ENCODE measurements at regions not wholly inside any gene's neighbourhood (a gene's known extent, or its start where the extent isn't known, plus 50 kb on each side); places are given as distances from the start of the nearest gene placed in this dataset.

DNA sequence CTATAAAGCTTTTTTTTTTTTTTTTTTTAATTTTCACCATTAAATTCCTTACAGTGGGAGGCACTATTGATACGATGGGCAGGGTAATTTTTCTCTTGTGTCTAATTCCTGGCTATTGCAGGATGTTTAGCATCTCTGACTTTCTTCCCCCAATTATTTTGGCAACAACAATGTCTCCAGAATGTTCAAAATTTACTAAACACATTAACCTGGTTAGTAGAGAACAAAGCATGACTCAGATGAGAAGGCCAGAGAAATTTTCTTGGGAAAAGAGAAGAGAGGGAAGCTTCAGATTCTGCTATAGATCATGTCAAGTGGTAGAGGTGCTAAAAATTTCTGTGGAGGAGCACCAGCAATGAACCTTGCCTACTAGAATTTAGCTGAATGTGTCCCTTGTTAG is 171.5 kb upstream of the PRICKLE1 start:
- no peak for DNase-seq (ENCODE audit: low spot score)

DNA sequence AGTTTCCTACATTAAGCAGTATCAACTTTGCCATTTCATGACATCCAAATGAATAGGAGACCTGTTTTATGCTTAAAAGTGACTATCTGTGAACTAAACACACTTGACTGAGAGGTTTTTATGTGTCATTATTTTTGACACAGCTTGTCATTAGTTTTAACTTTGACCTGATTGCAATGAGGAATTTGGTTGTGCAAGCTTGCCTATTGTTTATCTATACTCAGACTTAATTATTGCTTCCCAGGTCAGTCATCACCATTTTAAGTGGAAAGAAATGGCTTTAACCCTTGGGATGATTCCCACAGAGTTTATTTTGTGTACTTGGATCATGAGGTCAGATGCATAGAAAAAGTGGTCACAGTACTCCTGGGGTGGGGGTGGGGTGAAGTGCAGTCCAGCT is 171.0 kb upstream of the PRICKLE1 start:
- DNase-seq (ENCODE audit: low spot score), result no peak

DNA sequence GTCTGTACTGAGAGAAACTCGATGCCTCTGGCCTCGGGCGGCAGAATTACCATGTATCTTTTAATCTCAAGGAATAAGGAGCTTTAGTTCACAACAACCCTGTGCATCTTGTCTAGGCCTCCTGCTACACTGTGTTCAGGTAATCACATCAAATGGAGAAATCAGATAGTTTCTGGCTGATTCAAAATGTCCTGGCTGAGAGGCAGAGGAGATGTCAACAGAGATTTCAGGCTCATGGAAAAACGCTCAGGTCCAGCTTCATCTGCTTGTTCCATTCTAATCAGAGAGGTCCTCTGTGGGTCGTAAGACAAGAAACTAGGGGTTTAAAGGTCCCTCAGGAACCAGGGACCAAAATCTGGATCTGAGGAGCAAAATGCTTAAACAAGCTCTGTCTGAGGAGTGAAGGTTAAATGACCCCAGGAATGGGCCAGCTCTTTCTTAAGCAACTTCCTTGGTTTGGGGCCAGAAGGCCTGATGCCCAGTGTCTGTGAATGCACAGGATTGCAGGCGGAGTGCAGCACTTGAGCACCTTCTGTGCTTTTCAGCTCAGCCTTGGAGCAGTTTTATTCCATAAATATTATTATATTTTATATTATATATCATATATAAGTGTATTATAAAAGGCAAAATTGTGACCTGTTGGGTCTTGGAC is 170.2 kb upstream of the PRICKLE1 start:
- no peak for DNase-seq (ENCODE audit: low spot score)

DNA sequence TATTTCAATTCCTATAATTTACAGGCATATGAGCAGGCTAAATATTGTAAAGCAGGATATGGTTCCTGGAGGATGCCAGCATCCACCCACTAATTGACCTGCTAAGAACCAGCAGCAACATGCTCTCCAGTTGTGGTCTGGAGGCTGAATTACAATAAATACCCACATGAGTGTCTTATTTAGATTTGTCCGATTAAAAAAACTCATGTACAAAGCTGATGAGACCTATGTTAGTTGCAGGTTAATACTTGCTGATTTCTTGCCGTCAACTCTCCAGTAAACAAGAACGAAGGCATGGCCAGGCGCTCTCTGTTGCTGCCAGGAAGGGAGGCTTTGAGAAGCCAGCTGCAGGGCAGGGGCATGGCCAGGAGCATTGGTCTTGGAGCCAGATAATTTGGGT is 169.3 kb upstream of the PRICKLE1 start:
- no peak for DNase-seq (ENCODE audit: low spot score)

DNA sequence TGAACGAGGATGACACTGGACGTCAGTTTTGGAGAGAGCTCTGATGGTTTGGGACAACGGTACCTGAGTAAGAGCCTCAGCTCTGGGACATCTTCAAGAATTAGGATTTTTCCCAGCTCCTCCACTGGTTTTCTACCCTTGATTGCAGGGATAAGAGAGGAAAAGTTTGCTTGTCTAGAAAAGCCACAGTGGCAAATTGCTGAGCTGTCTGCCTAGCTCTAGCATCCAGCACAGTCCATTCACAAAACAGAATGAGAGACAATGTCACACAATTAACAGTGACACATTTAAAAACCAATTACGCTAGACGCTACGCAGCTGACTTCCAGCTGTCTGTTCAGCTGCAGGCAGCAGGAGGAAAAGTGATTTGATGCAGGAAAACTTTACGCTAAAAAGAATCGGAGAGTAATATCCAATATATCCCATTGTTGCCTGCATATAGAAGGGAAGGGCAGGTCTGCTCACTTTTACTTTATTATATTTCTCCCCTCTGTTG is 168.1 kb upstream of the PRICKLE1 start:
- no peak for DNase-seq (ENCODE audit: low spot score)

DNA sequence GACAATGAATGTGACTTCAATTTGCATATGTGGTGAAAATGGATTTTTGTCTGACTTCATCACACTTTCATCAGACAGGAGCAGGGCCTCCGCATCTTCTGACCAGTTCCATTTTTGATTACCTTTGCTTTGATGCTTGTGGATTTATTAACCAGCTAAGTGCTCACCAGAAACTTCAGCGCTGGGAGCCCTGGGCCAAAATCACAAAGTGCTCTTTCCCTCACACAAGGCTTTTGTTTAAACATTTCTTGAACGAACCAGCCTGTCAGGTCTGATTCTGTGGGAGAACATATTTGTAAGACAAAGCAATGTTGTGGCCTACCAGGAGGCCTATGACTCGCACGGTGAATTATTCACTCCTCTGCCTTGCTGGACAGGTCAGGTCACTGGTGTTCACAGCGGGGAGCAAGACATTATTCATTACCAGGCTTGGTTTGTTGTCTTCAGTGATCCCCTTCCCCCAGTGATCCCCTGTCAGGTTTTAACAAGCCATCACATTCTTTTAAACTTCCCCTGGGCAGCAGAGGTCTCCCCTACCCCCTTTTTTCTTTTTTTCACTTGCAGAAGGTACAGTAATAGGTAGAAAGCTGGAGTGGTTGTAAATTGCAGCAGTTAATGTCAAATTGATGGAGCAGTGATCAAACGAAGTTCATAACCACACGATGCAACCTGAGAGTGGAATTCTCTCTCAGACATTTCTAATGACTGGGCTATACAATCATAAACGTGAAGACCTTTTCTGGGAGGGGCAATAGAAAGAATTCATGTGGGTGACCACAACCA is 167.5 kb upstream of the PRICKLE1 start:
- peak; percentile 14 for DNase-seq (ENCODE audit: low spot score)

DNA sequence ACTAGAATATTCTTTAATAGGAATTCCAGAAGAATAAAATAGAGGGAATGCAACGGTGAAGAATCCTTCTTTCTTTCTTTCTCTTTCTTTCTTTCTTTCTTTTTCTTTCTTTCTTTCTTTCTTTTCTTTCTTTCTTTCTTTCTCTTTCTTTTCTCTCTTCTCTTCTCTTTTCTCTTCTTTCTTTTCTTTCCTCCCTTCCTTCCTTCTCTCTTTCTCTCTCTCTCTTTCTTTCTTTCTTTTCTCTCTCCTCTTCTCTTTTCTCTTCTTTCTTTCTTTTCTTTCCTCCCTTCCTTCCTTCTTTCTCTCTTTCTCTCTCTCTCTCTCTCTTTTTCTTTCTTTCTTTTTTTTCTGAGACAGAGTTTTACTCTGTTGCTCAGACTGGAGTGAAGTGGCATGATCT is 160.8 kb upstream of the PRICKLE1 start:
- no peak for DNase-seq (ENCODE audit: low spot score)

DNA sequence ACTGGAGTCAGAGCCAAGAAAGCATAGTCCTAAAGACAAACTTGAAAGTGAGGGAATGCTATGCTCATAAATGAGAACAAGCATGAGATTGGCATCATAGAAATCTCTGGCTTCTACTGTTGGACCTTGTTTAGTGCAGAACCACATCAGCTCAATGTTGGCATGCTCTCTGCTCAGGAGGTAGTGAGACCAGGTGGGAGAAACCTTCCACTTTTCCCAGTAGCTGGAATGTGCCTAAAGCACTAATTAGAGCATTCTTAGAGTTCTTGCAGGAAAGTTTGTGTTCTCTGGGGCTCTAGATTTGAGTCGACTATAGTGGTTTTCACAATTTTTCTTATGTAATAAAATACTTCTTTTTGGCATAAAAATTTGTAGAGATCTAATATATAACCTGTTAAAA is 159.7 kb upstream of the PRICKLE1 start:
- DNase-seq (ENCODE audit: low spot score), result no peak

DNA sequence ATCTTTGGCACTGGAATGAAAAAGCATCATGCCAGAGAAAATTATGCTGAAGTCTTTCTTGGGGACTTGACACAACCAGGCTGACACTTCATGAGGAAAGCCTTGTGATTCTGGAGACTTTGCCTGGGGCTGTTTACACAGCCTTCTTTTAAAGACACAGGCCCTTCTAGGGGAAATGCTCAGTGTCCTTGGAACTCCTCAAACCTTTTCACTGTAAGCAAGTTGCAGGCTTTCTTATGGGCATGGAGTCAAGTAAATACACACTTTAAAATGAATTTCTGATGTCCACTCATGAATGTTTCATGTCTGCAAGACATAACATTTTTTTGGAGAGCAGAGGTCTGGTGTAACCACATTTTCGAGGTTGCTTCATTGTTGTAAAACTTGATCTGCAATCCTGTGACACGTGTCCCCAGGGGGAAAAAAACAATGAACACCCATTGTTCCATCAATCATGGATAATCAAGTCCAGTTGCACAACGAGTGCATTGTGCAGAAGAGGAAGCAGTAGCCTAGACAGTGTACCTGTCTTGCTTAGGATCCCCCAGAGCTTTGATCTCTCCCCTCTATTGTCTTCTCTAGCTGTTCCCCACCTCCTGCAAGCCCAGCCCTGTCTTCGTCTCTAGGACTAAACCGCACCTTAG is 155.1 kb upstream of the PRICKLE1 start:
- no peak for DNase-seq (ENCODE audit: low spot score)

DNA sequence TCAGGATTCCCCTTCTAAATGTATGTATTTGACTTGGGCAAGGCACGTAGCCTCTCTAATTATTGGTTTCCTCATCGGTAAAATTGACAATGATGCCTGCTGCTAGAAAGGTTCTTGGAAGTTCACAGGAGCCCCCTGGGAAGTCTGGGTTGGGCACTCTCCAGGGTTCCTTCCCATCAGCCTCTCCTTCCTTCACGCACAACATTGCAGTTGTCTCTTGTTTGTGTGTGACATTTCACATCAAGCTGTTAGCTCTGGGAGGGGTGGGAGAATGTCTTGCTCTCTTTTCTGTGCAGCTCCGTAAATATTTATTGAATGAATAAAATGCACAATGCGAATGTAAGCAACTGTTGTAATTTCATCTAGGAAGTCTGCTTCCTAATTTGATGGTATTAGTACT is 153.2 kb upstream of the PRICKLE1 start:
- no peak for DNase-seq (ENCODE audit: low spot score)

DNA sequence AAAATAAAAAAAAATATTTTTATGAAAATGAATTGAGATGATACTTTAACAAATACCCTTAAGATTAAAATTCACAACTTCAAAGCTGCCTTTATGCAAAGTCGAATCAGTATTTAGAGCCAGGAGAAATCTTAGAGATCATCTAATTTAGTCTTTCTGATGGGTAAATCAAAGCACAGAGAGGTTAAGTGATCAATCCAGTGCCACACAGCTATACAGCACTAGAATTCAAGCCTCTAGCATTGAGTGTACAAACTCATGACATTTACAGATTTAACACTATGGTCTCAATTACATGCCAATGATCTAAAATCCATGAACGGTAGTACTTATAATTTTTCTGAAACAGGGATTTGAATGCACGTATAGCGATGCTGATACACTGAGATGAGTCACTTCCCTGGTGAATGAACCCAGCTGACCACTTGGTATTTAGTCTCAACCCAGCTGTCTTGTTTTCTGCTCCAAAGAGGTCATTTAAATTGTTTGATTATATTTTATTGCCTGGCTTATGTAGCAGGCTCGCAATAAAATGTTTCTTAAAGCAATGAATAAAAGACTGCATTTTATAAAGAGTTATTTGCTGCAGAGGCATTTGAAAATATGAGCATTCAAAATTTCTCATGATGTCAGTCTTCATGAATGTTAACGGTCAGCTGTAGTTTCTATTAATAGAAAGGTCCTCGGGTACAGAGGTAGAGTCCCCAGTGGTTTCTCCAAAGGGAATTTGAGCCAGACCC is 152.4 kb upstream of the PRICKLE1 start:
- DNase-seq (ENCODE audit: low spot score), result peak; percentile 34

DNA sequence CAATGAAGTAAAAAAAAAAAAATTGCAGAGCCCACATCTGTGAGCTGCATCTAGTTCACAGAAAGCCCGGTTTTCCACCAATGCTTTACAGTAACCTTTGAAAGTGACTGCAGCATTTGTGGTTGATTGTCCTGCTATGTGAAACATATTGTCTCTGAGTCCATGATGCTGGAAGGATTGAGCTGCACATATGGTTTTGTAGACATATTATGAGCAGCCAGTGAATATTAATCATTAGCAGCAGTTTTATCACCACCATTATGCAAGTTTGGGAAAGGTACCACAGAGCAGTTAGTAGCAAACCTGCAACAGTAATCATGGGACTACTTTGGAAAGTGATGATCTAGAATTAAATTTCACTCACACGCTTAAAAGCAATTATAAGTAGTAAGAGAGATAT is 151.5 kb upstream of the PRICKLE1 start:
- DNase-seq (ENCODE audit: low spot score), result no peak

DNA sequence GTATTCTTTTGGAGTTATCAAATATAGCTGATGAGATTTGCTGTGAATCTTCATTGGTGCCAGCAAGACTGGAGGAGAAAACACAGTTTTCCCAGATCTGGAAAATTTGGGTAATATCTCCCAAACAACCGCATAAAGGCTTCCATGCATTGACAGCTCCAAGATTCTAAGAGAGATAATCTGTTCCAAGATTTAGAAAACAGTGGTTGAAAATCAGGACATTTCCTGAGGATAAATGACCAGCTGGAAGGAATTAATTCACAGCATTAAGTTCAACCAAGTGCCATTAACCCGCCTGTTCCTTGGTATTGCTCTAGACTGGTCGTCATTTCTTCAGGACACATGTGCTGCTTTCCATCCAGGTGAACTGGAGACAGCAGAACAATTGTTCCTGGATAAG is 147.9 kb upstream of the PRICKLE1 start:
- DNase-seq (ENCODE audit: low spot score), result no peak

DNA sequence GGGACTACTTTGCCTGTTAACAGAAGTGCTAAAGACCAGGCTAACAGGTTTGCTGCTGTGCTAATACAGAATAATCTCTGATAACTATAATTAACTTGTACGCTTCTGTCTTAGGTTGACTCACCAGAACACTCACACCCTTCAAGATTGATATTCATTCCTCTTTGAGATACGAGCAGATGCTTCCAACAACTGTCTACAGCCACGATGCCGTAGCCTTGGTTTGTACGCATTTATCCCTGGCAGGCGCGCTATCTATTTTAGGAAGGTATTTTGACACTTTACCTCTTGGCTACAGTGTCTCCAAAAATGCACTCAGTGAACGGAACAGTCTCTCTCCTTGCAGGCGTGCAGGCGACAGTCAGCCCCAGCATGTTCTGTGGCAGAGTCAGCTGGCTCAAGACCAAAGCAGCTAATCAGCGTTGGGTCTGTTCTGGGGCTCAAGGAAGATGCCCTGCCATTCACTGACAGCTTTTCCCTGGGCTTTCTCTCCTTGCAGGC is 146.4 kb upstream of the PRICKLE1 start:
- DNase-seq (ENCODE audit: low spot score), result no peak

DNA sequence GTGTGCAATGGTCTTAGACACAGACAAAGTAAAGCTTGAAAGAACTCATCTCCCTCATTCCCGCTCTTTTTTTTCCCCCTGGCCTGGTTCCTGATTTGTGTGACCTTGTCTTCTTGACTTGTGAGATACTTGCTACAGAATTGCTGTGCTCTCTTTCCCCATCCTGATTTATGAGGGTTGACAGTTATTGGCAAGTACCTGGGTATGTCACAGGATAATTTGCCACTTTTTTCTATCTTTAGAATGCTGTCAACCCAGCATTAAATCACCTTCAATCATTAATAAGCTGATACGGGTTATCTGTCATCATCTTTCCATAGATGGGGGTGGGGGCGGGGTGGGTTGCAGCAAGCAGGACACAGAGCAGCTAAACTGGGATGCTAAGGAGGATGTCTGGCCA is 144.4 kb upstream of the PRICKLE1 start:
- DNase-seq (ENCODE audit: low spot score), result no peak

DNA sequence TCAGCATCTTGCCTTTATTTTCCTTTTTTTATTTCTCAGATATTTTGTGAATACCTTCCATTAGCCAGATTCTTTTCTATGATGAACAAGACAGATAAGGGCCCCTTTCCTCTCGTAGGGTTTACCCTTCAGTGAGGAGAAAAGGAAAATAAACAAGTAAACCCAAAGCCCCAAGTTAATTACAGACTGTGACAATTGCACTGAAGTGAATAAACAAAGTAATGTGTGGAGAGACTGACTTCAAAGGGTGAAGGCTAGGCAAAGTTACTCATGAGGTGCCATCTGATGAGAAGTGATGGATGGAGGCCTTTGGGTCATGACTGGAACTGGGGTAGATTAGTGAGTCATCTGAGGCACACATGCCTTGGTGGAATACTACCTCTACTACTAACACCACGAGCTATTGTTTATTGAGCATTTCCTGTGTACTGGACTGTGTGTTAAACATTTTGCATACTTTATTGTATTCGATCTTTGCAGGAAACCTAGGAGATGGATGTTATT is 143.4 kb upstream of the PRICKLE1 start:
- no peak for DNase-seq (ENCODE audit: low spot score)

DNA sequence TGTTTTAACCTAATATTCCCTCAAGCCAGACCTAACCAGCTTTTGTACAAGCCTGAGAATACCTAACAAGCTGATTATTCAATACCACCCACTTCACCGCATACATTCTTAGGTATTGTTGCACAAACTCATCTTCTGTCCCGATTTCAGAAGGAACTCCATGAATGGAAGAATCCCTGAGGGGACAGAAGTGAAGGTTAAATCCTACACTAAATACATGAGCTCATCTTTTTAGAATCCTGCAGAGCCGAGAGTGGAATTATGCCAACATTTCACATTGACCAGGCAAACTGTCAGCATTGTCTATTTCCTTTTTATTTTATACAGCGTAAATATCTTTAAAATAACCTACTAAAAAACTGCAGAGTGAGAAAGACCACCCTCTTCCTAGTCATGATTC is 140.7 kb upstream of the PRICKLE1 start:
- no peak for DNase-seq (ENCODE audit: low spot score)

DNA sequence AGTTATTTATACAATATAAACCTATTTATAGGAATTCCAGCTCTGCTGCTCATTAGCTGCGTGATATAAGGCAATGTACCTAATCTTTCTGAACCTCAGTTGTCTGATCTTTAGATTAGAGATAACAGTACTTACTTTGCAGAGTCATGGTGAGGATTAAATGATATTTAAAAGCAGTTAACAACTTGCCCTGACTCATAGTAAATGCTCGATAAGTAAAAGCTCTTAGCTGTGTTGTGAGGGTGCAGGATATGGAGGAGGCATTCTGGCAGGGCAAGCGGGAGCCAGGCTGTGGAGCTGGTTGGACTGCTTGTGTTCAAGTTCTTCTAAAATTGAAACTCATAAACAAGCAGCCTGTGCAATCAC is 140.0 kb upstream of the PRICKLE1 start:
- DNase-seq (ENCODE audit: low spot score), result no peak

DNA sequence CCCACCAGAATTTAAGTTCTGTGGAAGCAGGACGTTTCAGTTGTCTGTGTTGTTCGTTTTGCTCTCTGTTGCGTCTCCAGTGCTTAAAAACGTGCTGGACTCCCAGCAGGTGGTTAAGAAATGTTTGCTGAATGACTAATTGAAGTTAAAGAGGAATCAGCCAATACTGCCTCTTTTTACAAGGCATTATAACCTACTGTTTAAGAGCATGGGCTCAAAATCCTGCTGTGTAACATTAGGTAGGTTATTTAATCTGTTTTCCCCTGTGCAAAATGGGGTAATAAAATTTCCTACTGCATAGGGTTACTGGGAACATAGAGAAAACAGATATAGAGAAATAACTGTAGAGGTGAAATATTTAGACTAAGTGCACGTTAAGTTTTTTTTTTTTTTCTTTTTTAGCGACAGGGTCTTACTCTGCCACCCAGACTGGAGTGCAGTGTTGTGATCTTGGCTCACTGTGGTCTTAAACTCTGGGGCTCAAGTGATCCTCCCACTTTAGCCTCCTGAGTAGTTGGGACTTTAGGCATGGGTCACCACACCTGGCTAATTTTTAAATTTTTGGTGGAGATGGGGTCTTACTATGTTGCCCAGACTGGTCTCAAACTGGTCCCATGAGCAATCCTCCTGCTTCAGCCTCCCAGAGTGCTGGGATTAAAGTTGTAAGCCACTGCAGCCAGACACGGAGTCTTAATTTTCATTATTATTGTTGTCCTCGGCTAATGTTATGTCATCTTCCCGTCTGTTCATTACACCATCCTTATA is 139.4 kb upstream of the PRICKLE1 start:
- no peak for DNase-seq (ENCODE audit: low spot score)

DNA sequence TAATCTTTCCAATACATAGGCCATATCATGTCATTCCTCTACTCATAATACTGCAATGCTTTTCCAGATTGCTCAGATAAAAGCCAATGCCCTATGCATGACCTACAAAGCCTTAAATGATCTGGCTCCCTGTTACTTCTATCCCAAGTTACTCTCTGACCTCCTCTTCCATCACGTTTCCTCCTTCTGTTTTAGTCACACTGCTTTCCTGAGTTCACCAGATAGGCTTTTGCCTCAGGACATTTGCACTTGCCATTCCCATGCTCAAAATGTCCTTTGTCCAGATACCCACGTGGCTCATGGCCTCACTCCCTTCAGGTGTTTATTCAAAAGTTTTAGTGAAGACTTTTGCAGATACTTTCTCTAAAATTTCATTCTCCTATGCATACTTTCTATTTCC is 138.7 kb upstream of the PRICKLE1 start:
- DNase-seq (ENCODE audit: low spot score), result no peak

DNA sequence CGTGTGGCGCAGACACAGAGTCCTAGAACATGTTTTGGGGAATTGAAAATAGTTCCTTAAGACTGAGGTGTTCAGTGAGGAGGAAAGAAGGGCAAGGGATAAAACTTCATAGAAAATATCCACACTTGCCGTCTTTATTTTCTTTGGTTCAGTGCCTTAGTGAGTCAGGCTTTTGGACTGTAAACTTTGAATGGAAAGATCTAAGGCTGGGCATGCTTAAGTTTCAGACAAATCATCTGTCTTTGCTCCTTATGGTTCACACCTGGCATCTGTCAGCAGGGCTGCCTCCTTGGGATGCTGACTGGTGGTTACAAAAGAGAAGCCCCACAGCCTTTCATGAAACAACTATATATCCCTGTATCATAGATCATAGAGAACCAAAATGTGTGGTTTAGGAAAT is 136.3 kb upstream of the PRICKLE1 start:
- no peak for DNase-seq (ENCODE audit: low spot score)
